ENCODE measurements at regions not wholly inside any gene's neighbourhood (a gene's known extent, or its start where the extent isn't known, plus 50 kb on each side); places are given as distances from the start of the nearest gene placed in this dataset.

DNA sequence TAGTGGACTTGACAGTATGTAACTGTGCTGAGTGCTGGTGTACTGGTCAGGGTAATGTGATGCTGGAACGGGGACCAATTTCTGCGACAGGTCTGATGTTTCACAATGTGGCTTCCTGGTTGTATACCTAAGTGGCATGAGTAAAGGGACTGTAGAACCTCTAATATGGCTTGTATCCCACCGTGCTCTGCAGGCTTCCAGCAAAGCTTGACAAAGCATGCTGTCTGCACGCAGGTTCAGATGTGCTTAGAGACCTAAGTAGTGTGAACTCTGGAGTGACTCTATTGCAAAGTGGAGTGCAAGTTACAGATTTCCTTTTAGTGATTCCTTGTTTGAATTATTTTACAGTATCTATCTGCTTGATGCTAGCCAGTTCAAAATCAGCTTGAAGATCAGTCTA lies 415.8 kb upstream of the NOVA1 start:
- no peaks in the 10 kb centered on the region for H3K27me3 ChIP-seq (ENCODE audit: control insufficient read depth, insufficient read depth, low read length)
- H3K9me3 ChIP-seq (ENCODE audit: control insufficient read depth, insufficient read depth, low read length), result no peaks in the 10 kb centered on the region
- H3K9ac ChIP-seq (ENCODE audit: low read depth, low read length), result no peak overlapping the region
- H3K36me3 ChIP-seq (ENCODE audit: control insufficient read depth, insufficient read depth, low read length), result no peaks in the 10 kb centered on the region
- H3K4me3 ChIP-seq (ENCODE audit: low read depth, low read length), result no peak overlapping the region
- H3K4me1 ChIP-seq (ENCODE audit: control insufficient read depth, insufficient read depth, low read length), result no peaks in the 10 kb centered on the region

DNA sequence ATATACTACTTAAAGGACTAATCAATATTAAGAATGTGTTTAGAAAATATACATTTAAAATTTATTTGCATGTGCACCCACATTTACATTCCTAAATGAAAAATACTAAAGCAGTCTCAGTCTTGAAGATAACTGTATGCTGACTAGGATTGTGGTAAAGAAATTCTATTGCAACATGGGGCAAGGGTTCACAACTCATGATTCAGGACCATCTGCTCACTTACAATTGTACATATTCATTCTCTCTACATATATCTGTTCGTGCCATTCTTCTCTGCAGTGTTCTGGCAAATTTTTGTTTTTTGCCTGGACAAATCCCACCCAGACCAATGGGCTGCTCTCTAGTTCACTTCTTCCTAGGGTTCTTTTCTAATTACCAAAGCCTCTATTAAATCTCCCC lies 417.2 kb upstream of the NOVA1 start:
- Histone ChIP-seq H3K4me1 (ENCODE audit: control insufficient read depth, insufficient read depth, low read length) (no peaks in the 10 kb centered on the region), H3K9ac (ENCODE audit: low read depth, low read length) (no peak overlapping the region), H3K4me3 (ENCODE audit: low read depth, low read length) (no peak overlapping the region), H3K9me3 (ENCODE audit: control insufficient read depth, insufficient read depth, low read length) (no peaks in the 10 kb centered on the region), H3K27me3 (ENCODE audit: control insufficient read depth, insufficient read depth, low read length) (no peaks in the 10 kb centered on the region), H3K36me3 (ENCODE audit: control insufficient read depth, insufficient read depth, low read length) (no peaks in the 10 kb centered on the region)

DNA sequence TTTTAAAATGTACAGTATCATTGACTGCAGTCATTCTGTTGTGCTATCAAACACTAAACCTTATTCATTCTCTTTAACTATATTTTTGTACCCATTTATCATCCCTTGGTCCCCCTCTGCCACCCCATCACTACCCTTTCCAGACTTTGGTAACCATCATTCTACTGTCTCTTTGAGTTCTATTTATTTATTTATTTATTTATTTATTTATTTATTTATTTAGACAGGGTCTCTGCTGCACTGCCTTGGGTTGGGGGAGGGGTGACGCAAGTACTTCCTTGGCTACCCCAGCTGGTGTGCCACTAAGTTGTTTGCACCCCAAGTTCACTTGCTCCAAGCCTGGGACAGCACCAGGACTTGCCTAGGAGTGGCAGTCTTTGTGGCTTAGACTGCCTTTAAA lies 427.8 kb upstream of the NOVA1 start:
- H3K27me3 ChIP-seq (ENCODE audit: control insufficient read depth, insufficient read depth, low read length), result no peaks in the 10 kb centered on the region
- no peaks in the 10 kb centered on the region for H3K9me3 ChIP-seq (ENCODE audit: control insufficient read depth, insufficient read depth, low read length)
- no peak overlapping the region for H3K9ac ChIP-seq (ENCODE audit: low read depth, low read length)
- H3K36me3 ChIP-seq (ENCODE audit: control insufficient read depth, insufficient read depth, low read length), result no peaks in the 10 kb centered on the region
- H3K4me3 ChIP-seq (ENCODE audit: low read depth, low read length), result no peak overlapping the region
- peaks cover 5% of the 10 kb centered on the region for H3K4me1 ChIP-seq (ENCODE audit: control insufficient read depth, insufficient read depth, low read length)

DNA sequence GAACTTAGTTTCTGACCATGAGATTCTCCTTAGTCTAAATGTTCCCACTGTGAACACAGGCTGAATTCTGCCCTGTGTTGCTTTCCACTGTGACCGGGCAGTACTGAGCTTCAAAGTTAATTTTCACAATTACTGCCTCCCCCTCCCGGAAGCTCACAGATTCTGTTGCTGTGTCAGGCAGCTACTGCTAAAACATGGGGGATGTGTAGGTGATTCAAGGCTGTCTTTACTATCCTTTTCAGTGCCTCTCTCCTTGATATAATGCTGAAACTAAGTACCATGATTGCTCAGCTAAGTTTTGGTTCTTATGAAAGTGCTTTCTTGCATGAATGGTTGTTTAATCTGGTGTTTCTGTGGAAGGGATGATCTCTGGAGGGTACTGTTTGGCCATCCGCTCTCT lies 428.3 kb upstream of the NOVA1 start:
- H3K27me3 ChIP-seq (ENCODE audit: control insufficient read depth, insufficient read depth, low read length), result no peaks in the 10 kb centered on the region
- no peak overlapping the region for H3K4me3 ChIP-seq (ENCODE audit: low read depth, low read length)
- peaks cover 5% of the 10 kb centered on the region for H3K4me1 ChIP-seq (ENCODE audit: control insufficient read depth, insufficient read depth, low read length)
- no peak overlapping the region for H3K9ac ChIP-seq (ENCODE audit: low read depth, low read length)
- no peaks in the 10 kb centered on the region for H3K9me3 ChIP-seq (ENCODE audit: control insufficient read depth, insufficient read depth, low read length)
- no peaks in the 10 kb centered on the region for H3K36me3 ChIP-seq (ENCODE audit: control insufficient read depth, insufficient read depth, low read length)

DNA sequence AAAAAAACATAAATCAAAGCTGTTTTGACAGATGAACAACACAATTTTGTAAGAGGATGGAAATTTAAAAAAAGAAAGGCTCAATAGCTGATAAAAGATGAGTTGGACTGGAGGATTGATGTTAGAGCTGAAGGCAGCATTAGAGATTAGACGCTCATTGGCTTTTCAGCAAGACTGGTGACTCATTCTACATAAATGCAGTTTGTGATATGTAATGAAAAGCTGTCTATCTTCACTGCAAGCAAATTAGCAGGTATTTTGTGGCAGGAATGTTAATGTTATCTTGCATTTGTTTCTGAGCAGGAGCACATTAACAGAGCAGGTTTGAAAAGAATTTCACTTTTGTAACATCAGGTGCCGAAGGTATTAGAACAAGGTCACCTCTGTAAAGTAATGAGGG lies 442.7 kb upstream of the NOVA1 start:
- H3K4me3 ChIP-seq (ENCODE audit: low read depth, low read length), result no peak overlapping the region
- H3K4me1 ChIP-seq (ENCODE audit: control insufficient read depth, insufficient read depth, low read length), result no peaks in the 10 kb centered on the region
- H3K9ac ChIP-seq (ENCODE audit: low read depth, low read length), result no peak overlapping the region
- H3K9me3 ChIP-seq (ENCODE audit: control insufficient read depth, insufficient read depth, low read length), result no peaks in the 10 kb centered on the region
- H3K27me3 ChIP-seq (ENCODE audit: control insufficient read depth, insufficient read depth, low read length), result no peaks in the 10 kb centered on the region
- no peaks in the 10 kb centered on the region for H3K36me3 ChIP-seq (ENCODE audit: control insufficient read depth, insufficient read depth, low read length)

- Histone ChIP-seq H3K36me3 (ENCODE audit: control insufficient read depth, insufficient read depth, low read length) (no peaks in the 10 kb centered on the region), H3K9ac (ENCODE audit: low read depth, low read length) (no peak overlapping the region), H3K4me3 (ENCODE audit: low read depth, low read length) (no peak overlapping the region), H3K27me3 (ENCODE audit: control insufficient read depth, insufficient read depth, low read length) (no peaks in the 10 kb centered on the region), H3K9me3 (ENCODE audit: control insufficient read depth, insufficient read depth, low read length) (no peaks in the 10 kb centered on the region), H3K4me1 (ENCODE audit: control insufficient read depth, insufficient read depth, low read length) (no peaks in the 10 kb centered on the region)
These were observed 451.9 kb upstream of the NOVA1 start for GRCh38 chr14:27049701-27050100.

DNA sequence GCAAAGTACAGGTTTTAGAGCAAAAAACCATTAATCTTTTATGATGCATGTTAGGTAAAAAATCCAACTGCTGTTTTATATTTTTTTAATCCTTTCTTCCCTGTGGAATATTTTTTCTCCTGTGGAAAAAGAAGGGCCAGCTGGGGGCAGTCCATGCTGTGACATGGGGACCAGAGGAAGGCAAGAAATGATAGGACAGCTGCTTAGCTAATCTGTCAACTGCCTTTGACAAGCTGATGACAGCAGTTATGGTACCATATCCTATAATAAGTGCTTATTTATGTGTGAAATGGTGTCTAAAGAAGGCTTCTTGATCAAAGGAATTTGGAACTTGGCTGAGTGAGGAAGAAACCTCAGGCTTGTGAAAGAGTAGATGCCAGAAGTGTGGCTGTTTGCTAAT lies 452.4 kb upstream of the NOVA1 start:
- no peaks in the 10 kb centered on the region for H3K4me1 ChIP-seq (ENCODE audit: control insufficient read depth, insufficient read depth, low read length)
- H3K27me3 ChIP-seq (ENCODE audit: control insufficient read depth, insufficient read depth, low read length), result no peaks in the 10 kb centered on the region
- H3K36me3 ChIP-seq (ENCODE audit: control insufficient read depth, insufficient read depth, low read length), result no peaks in the 10 kb centered on the region
- no peak overlapping the region for H3K4me3 ChIP-seq (ENCODE audit: low read depth, low read length)
- H3K9ac ChIP-seq (ENCODE audit: low read depth, low read length), result no peak overlapping the region
- H3K9me3 ChIP-seq (ENCODE audit: control insufficient read depth, insufficient read depth, low read length), result no peaks in the 10 kb centered on the region

GRCh38 chr14:27056586-27056985 lies 458.8 kb upstream of the NOVA1 start:
- no peaks in the 10 kb centered on the region for H3K4me1 ChIP-seq (ENCODE audit: control insufficient read depth, insufficient read depth, low read length)
- H3K27me3 ChIP-seq (ENCODE audit: control insufficient read depth, insufficient read depth, low read length), result no peaks in the 10 kb centered on the region
- H3K36me3 ChIP-seq (ENCODE audit: control insufficient read depth, insufficient read depth, low read length), result no peaks in the 10 kb centered on the region
- no peak overlapping the region for H3K9ac ChIP-seq (ENCODE audit: low read depth, low read length)
- no peaks in the 10 kb centered on the region for H3K9me3 ChIP-seq (ENCODE audit: control insufficient read depth, insufficient read depth, low read length)
- H3K4me3 ChIP-seq (ENCODE audit: low read depth, low read length), result no peak overlapping the region

DNA sequence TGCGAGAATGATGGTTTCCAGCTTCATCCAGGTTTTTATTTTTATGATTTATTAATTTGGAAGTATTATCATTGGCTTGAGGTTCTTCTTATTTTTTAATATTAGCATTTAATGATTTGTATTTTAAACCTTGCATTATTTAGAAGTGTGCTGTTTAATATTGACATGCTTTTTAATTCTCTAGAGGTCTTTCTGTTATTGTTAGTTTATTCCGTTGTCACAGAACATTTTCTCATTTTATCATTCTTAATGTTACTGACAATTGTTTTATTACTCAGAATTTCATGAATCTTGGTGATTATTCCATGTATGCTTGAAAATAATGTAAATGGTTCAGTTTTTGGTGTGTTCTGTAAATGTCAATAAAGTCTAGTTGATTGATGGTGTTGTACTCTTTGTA lies 463.5 kb upstream of the NOVA1 start:
- H3K9ac ChIP-seq (ENCODE audit: low read depth, low read length), result no peak overlapping the region
- H3K4me3 ChIP-seq (ENCODE audit: low read depth, low read length), result no peak overlapping the region
- H3K27me3 ChIP-seq (ENCODE audit: control insufficient read depth, insufficient read depth, low read length), result no peaks in the 10 kb centered on the region
- H3K4me1 ChIP-seq (ENCODE audit: control insufficient read depth, insufficient read depth, low read length), result no peaks in the 10 kb centered on the region
- no peaks in the 10 kb centered on the region for H3K9me3 ChIP-seq (ENCODE audit: control insufficient read depth, insufficient read depth, low read length)
- no peaks in the 10 kb centered on the region for H3K36me3 ChIP-seq (ENCODE audit: control insufficient read depth, insufficient read depth, low read length)

GRCh38 chr14:27063959-27064358 lies 466.1 kb upstream of the NOVA1 start:
- no peaks in the 10 kb centered on the region for H3K27me3 ChIP-seq (ENCODE audit: control insufficient read depth, insufficient read depth, low read length)
- H3K9me3 ChIP-seq (ENCODE audit: control insufficient read depth, insufficient read depth, low read length), result no peaks in the 10 kb centered on the region
- H3K9ac ChIP-seq (ENCODE audit: low read depth, low read length), result no peak overlapping the region
- no peaks in the 10 kb centered on the region for H3K36me3 ChIP-seq (ENCODE audit: control insufficient read depth, insufficient read depth, low read length)
- H3K4me3 ChIP-seq (ENCODE audit: low read depth, low read length), result no peak overlapping the region
- no peaks in the 10 kb centered on the region for H3K4me1 ChIP-seq (ENCODE audit: control insufficient read depth, insufficient read depth, low read length)

- Histone ChIP-seq H3K9ac (ENCODE audit: low read depth, low read length) (no peak overlapping the region), H3K36me3 (ENCODE audit: control insufficient read depth, insufficient read depth, low read length) (no peaks in the 10 kb centered on the region), H3K9me3 (ENCODE audit: control insufficient read depth, insufficient read depth, low read length) (no peaks in the 10 kb centered on the region), H3K4me1 (ENCODE audit: control insufficient read depth, insufficient read depth, low read length) (no peaks in the 10 kb centered on the region), H3K27me3 (ENCODE audit: control insufficient read depth, insufficient read depth, low read length) (no peaks in the 10 kb centered on the region), H3K4me3 (ENCODE audit: low read depth, low read length) (no peak overlapping the region)
These were observed 468.1 kb upstream of the NOVA1 start for GRCh38 chr14:27065886-27066285.

- no peak overlapping the region for H3K9ac ChIP-seq (ENCODE audit: low read depth, low read length)
- H3K27me3 ChIP-seq (ENCODE audit: control insufficient read depth, insufficient read depth, low read length), result no peaks in the 10 kb centered on the region
- H3K9me3 ChIP-seq (ENCODE audit: control insufficient read depth, insufficient read depth, low read length), result no peaks in the 10 kb centered on the region
These were observed 470.1 kb upstream of the NOVA1 start for GRCh38 chr14:27067961-27068360.

GRCh38 chr14:27072589-27072988 lies 474.8 kb upstream of the NOVA1 start:
- Histone ChIP-seq H3K4me1 (ENCODE audit: control insufficient read depth, insufficient read depth, low read length) (no peaks in the 10 kb centered on the region), H3K9me3 (ENCODE audit: control insufficient read depth, insufficient read depth, low read length) (no peaks in the 10 kb centered on the region), H3K36me3 (ENCODE audit: control insufficient read depth, insufficient read depth, low read length) (no peaks in the 10 kb centered on the region), H3K4me3 (ENCODE audit: low read depth, low read length) (no peak overlapping the region), H3K9ac (ENCODE audit: low read depth, low read length) (no peak overlapping the region), H3K27me3 (ENCODE audit: control insufficient read depth, insufficient read depth, low read length) (no peaks in the 10 kb centered on the region)

More at GRCh38 chr14:27067961-27068360, 470.1 kb upstream of the NOVA1 start:
- H3K36me3 ChIP-seq (ENCODE audit: control insufficient read depth, insufficient read depth, low read length), result no peaks in the 10 kb centered on the region
- no peak overlapping the region for H3K4me3 ChIP-seq (ENCODE audit: low read depth, low read length)
- H3K4me1 ChIP-seq (ENCODE audit: control insufficient read depth, insufficient read depth, low read length), result no peaks in the 10 kb centered on the region
